GM23338 (cell line): ENCODE measurements at regions not wholly inside any gene's neighbourhood (a gene's known extent, or its start where the extent isn't known, plus 50 kb on each side); places are given as distances from the start of the nearest gene placed in this dataset.

Experiments
- ATAC-seq: fragments of 200-7000 bp; cut with Tn5 transposase; 3 replicates; pipeline ENCODE4 v1.9.1; 2020
- DNase-seq: peaks from one replicate; pipeline ENCODE4 v3.0.0-alpha.2; 2015; ENCODE audit warnings: low spot score
- H2AFZ ChIP-seq: fragments of 200-600 bp; sonication (generic); 2 replicates; pipeline ENCODE4 v1.8.0; 2016; ENCODE audit warnings: antibody characterized with exemption, mild to moderate bottlenecking, moderate library complexity
- H3F3A ChIP-seq: fragments of 200-600 bp; sonication (generic); replicated peaks from 2 replicates; pipeline ENCODE4 v1.8.0; 2017; ENCODE audit warnings: antibody characterized with exemption, mixed run types, low read depth
- H3K27ac ChIP-seq: fragments of 200-600 bp; sonication (generic); 2 replicates; pipeline ENCODE4 v1.6.1; 2016; ENCODE audit warnings: low read depth
- H3K27me3 ChIP-seq: fragments of 200-600 bp; sonication (generic); 2 replicates; pipeline ENCODE4 v1.8.0; 2016; ENCODE audit warnings: mild to moderate bottlenecking, mixed run types, moderate library complexity; ENCODE audit not compliant: insufficient read depth
- H3K36me3 ChIP-seq: fragments of 200-600 bp; sonication (generic); 2 replicates; pipeline ENCODE4 v1.8.0; 2016; ENCODE audit warnings: mild to moderate bottlenecking; ENCODE audit not compliant: insufficient read depth
- H3K4me1 ChIP-seq: fragments of 200-600 bp; sonication (generic); 2 replicates; pipeline ENCODE4 v1.8.0; 2016; ENCODE audit warnings: mild to moderate bottlenecking, moderate library complexity; ENCODE audit not compliant: insufficient read depth
- H3K4me2 ChIP-seq: fragments of 200-600 bp; sonication (generic); 2 replicates; pipeline ENCODE4 v1.7.1; 2017; ENCODE audit warnings: mixed run types
- H3K4me3 ChIP-seq: fragments of 200-600 bp; sonication (generic); 2 replicates; pipeline ENCODE4 v1.6.1; 2016; ENCODE audit warnings: mixed run types
- H3K79me2 ChIP-seq: fragments of 200-600 bp; sonication (generic); replicated peaks from 2 replicates; pipeline ENCODE4 v1.8.0; 2017; ENCODE audit warnings: mild to moderate bottlenecking; ENCODE audit not compliant: insufficient read depth
- H3K9me2 ChIP-seq: fragments of 200-600 bp; sonication (generic); 2 replicates; pipeline ENCODE4 v1.8.0; 2017; ENCODE audit not compliant: insufficient read depth
- H4K20me1 ChIP-seq: fragments of 200-600 bp; sonication (generic); replicated peaks from 2 replicates; pipeline ENCODE4 v1.8.0; 2017; ENCODE audit warnings: mild to moderate bottlenecking; ENCODE audit not compliant: insufficient read depth
- H3K27ac Mint-ChIP-seq: 2 replicates; pipeline ENCODE4 v1.8.0; 2020; ENCODE audit warnings: inconsistent platforms, mild to moderate bottlenecking, moderate library complexity, mixed read lengths
- H3K27me3 Mint-ChIP-seq: 3 replicates; pipeline ENCODE4 v1.8.0; 2022; ENCODE audit warnings: low read depth, mild to moderate bottlenecking, moderate library complexity, mixed read lengths, inconsistent platforms; ENCODE audit not compliant: insufficient read depth, poor library complexity
- H3K36me3 Mint-ChIP-seq: 3 replicates; pipeline ENCODE4 v1.8.0; 2021; ENCODE audit warnings: low read depth, mild to moderate bottlenecking, inconsistent platforms, moderate library complexity, mixed read lengths
- H3K4me1 Mint-ChIP-seq: 3 replicates; pipeline ENCODE4 v1.8.0; 2020; ENCODE audit warnings: mild to moderate bottlenecking, inconsistent platforms, mixed read lengths
- H3K4me3 Mint-ChIP-seq: 3 replicates; pipeline ENCODE4 v1.8.0; 2021; ENCODE audit warnings: moderate library complexity, mild to moderate bottlenecking, inconsistent platforms, mixed read lengths
- H3K9me3 Mint-ChIP-seq: 3 replicates; pipeline ENCODE4 v1.8.0; 2020; ENCODE audit warnings: moderate library complexity, mild to moderate bottlenecking, inconsistent platforms, mixed read lengths
- EZH2 ChIP-seq: fragments of 200-600 bp; sonication (generic); IDR thresholded peaks from one replicate; pipeline ENCODE4 v1.8.0; 2017; ENCODE audit warnings: antibody characterized with exemption, mild to moderate bottlenecking, low read depth; ENCODE audit not compliant: unreplicated experiment
- NANOG ChIP-seq: IDR thresholded peaks from 2 replicates; pipeline ENCODE4 v1.6.1; 2016; ENCODE audit warnings: antibody characterized with exemption, borderline replicate concordance
- REST ChIP-seq: IDR thresholded peaks from one replicate; pipeline ENCODE4 v1.6.1; 2018; ENCODE audit warnings: antibody characterized with exemption; ENCODE audit not compliant: unreplicated experiment
- STAT1 ChIP-seq: IDR thresholded peaks from one replicate; pipeline ENCODE4 v1.6.1; 2016; ENCODE audit warnings: antibody characterized with exemption; ENCODE audit not compliant: unreplicated experiment
- ZNF331 ChIP-seq: fragments of 250-450 bp; sonication (Bioruptor Pico); IDR thresholded peaks from 2 replicates; pipeline ENCODE4 v1.5.0; 2020; ENCODE audit warnings: low read depth, mild to moderate bottlenecking, moderate library complexity
- ZNF462 ChIP-seq: fragments of 250-450 bp; sonication (Bioruptor Pico); IDR thresholded peaks from 2 replicates; pipeline ENCODE4 v1.5.0; 2020; ENCODE audit warnings: mild to moderate bottlenecking, moderate library complexity
- TF ChIP-seq, protein P1 (sequence below), 2 experiments: fragments of 200-600 bp in 1 of 2; sonication (generic) in 1 of 2; conservative IDR thresholded peaks; 2 replicates each; pipeline versions ENCODE4 v1.5.1 to v1.6.1; 2016 to 2017; ENCODE audit warnings: antibody characterized with exemption in 2 of 2, low read depth in 2 of 2, mild to moderate bottlenecking in 2 of 2, moderate library complexity in 1 of 2

DNA sequence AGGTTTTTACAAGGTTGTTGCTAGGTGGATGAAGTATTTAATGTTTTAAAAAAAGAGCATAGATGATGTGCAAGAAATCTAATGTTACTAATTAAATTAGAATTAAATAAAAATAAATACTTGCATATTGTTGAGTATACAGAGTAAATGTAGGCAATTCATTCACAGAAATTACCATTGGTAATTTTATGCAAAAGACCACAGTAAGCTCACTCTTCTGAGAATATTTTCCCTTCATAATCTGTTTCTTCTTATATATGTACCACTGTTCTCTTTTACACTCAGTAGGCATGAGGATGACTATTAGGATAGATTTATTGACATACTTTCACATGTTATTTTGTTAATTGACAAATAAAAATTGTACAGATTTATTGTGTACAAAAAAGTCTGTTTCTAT is 681.2 kb upstream of the NECTIN3 start:
- peak overlapping the region; percentile 17; the same call in 1 of the 2 replicates for H3K27ac ChIP-seq
- H3K79me2 ChIP-seq: no peaks in the 10 kb centered on the region
- H3K4me3 Mint-ChIP-seq: no peak overlapping the region; the same call in 2 of the 3 replicates
- no peak overlapping the region for H2AFZ ChIP-seq
- H3K27me3 ChIP-seq: no peaks in the 10 kb centered on the region
- no peaks in the 10 kb centered on the region; the same call in 2 of the 3 replicates for H3K36me3 Mint-ChIP-seq
- H3K4me3 ChIP-seq: 0 out of 2 replicates have a peak overlapping the region, but pooled peaks have one; percentile 7
- no peaks in the 10 kb centered on the region for H3K36me3 ChIP-seq
- no peaks in the 10 kb centered on the region for H4K20me1 ChIP-seq
- DNase-seq (no peak), ATAC-seq (no peak)
- 0 out of 2 replicates have a peak, but pooled peaks cover 8% of the 10 kb centered on the region for H3K9me2 ChIP-seq
- peak overlapping the region; percentile 16; the same call in 1 of the 2 replicates for H3K27ac Mint-ChIP-seq
- H3K4me1 ChIP-seq: peaks cover 26% of the 10 kb centered on the region
- TF ChIP-seq STAT1: no peak
- TF ChIP-seq ZNF462: no peak
- TF ChIP-seq NANOG: no peak
- TF ChIP-seq ZNF331 (CRISPR knock-in tag): no peak
- TF ChIP-seq REST: no peak
- TF ChIP-seq EZH2: no peak
- TF ChIP-seq, protein P1, sequence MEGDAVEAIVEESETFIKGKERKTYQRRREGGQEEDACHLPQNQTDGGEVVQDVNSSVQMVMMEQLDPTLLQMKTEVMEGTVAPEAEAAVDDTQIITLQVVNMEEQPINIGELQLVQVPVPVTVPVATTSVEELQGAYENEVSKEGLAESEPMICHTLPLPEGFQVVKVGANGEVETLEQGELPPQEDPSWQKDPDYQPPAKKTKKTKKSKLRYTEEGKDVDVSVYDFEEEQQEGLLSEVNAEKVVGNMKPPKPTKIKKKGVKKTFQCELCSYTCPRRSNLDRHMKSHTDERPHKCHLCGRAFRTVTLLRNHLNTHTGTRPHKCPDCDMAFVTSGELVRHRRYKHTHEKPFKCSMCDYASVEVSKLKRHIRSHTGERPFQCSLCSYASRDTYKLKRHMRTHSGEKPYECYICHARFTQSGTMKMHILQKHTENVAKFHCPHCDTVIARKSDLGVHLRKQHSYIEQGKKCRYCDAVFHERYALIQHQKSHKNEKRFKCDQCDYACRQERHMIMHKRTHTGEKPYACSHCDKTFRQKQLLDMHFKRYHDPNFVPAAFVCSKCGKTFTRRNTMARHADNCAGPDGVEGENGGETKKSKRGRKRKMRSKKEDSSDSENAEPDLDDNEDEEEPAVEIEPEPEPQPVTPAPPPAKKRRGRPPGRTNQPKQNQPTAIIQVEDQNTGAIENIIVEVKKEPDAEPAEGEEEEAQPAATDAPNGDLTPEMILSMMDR (conservative IDR thresholded peaks at IDR 0.05; ENCODE audit: low read depth in 2 of 2): no peak
- no peaks in the 10 kb centered on the region for H3K9me3 Mint-ChIP-seq
- H3K4me2 ChIP-seq: peak overlapping the region; percentile 62
- no peaks in the 10 kb centered on the region for H3K27me3 Mint-ChIP-seq
- H3K4me1 Mint-ChIP-seq: peaks cover 26% of the 10 kb centered on the region
- H3F3A ChIP-seq: no peaks in the 10 kb centered on the region
